DMS53 (cell line): ENCODE measurements at regions not wholly inside any gene's neighbourhood (a gene's known extent, or its start where the extent isn't known, plus 50 kb on each side); places are given as distances from the start of the nearest gene placed in this dataset.
"Not testable (repeated sequence)": the region's sequence is repeated elsewhere in the genome, so short reads cannot be mapped to it uniquely, and the experiment has no call there.

Source experiments
- DNase-seq: peaks from one replicate; lab custom pipeline; 2025; lab: John Stamatoyannopoulos, UW

DNA sequence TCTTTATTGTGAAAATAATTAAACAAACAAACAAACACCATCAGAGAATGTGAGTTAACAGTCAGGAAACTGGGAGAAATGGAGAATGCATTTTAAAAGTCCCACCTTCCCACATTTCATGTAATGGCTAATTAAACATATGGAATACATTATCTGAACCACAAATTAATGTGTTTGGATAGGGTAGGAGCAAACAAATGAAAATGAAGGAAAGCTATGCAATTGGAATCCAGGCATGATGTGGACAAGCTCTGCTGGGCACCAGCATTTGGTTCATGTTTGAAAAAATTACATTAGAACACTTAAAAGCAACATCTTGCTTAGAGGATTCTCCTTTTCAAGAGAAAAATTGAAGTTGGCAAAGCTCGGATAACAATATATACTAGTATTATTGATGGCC is 628.1 kb downstream of the LMO4 start:
- no peak for DNase-seq

DNA sequence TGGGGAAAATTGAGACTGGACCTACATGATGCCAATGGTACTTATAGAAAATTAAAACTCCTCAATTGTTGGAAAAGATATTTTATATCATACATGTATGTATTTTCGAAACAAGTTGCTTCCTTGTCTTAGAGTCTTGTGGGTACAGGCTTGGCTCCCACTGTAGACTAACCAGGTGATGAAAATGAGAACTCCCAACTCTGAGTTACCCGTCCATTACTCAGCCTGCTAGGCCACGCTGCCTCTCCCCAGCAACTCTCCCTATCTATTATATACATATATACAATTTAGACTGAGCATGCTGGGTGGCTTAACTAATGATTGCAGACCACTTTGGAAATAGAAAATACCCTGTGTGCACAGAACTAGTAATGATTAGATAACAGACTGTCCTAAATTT is 628.7 kb downstream of the LMO4 start:
- DNase-seq: no peak

DNA sequence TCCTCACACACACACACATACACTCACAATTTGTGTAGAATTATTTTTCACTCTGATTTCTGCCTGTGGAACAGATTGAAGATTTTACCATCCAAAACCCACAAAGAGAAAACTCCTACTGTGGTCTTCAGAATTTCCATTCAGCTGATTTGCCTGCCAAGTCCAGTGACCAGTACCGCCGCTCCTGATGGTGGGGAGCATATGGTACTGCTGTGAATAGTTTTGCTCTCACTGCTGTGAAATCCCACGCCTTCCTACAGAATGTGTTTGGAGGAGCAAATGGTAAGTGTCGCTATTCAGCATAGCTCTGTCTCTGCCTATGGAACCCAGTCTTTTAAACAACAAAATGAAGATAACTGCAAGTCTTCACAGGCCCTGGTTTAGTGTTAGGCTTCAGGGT is 629.5 kb downstream of the LMO4 start:
- no peak for DNase-seq

DNA sequence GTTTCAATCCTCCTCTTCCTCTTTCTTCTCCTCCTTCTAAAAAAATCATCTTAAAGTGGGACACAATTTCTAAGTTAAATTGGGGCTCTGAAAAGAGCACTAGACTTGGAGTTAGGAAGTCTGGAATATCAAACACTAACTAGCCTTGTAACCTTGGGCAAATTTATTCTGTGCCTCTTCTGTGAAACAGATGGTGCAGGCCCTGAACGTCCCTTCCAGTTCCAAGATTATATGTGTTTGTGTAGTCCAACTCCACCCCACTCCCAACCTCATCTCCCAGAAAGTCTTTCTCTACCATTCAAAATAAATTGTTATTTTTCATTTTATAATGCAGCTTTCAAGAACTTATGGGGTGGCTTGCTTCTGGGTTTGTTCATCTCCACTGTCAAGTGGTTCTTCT is 630.0 kb downstream of the LMO4 start:
- no peak for DNase-seq

DNA sequence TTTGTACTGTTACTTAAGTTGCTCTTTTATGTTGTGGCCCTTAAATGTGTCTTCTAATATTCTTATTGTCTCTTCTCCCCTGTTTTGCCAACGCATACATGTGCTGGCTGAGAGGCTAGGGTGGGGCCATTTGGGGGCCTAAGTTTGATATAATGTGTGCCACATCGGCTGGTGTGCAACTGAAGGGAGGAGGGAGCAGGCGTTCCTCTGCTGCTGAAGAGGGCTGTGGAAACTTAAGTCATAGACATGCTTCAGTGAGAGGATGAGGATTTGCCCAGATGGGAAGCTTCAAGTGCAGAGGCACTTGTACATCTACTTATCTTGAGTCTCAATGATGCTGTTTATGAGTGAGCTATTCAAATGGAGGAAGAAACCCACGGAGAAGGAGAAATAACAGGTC is 630.6 kb downstream of the LMO4 start:
- peak; percentile 57 for DNase-seq

DNA sequence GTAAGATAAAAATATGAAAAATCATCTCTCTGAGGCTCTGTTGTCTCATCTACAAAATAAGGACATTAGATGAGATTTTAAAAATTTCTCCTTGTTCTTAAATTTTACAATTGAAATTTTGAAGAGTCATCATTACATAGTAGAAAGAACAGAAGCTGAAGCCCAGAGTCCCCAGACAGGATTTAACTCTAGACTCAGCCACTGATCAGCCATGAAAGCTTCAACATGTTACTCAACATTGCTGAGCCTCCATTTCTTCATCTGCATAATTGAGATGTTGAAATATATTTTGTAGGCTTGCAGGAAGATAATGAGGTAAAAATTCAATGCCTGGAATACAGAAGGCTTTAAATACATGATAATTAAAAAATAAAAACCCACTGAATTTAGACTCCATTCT is 633.3 kb downstream of the LMO4 start:
- DNase-seq: no peak

DNA sequence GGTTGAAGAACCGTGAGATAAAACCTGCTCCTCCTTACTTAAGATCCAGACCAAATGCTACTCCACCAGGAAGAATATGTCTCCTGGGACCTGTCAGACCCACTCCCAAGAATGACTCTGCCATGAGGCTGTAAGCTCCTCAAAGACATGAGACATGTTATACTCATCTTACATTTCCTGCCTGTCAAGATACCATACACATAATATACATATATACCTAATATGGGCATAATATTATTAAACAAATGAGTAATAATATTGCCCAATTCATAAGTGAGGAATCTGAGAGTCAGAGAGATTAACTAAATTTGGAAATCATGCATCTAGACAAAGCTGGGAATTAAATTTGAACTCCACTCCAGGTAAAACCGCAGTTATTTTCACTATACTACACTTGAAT is 634.9 kb downstream of the LMO4 start:
- DNase-seq: no peak

DNA sequence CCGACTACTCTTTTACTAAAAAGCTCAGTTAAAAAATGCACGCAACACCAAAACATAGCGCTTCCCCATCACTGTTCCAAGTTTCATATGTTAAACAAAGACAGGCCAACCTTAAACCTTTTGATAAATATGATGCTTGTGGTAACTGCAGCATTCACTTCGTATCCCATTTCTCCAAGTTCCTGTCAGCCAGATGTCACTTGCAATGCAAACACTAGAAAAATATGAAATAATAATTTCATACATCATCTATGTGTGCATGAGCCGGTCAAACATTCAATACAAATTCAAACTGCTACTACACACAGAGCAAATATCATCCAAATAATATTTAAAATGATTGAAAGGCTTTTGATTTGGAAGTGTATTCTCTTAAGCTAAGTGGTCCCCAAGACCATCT is 636.5 kb downstream of the LMO4 start:
- DNase-seq: no peak

DNA sequence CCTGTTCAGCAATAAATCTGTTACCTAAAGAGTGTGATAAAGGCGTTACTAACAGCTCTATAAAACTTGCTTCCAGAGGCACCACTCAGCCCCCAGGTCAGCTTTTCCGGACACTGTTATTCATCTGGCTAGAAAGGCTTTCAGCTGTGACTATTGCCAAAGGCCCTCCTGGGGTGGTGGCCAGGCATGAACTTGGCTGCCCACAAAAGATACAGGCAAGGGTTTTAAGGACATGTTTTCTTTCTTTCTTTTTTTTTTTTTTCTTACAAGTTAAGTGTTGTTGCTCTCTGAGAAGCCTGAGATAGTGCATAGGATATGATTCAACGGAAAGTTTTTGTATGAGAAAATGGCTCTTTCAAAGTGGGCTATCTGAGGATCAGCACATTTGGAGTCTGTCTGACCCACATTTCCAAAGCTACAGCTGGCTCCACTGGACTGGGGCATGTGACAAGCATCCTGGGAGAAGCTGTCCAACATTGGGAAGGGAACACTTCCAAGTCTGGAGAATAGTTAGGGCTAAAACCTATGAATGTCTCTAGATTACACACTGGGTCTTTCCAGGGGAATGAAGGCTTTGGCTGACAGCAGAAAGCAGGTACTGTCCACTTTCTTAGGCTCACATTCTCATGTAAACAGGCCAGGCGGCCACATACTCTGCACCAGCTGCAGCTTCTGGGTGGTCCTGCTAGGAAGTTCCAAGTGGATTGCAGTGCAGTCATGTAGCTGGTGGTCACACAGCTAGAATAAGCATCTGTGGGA is 639.7 kb downstream of the LMO4 start:
- DNase-seq: no peak

DNA sequence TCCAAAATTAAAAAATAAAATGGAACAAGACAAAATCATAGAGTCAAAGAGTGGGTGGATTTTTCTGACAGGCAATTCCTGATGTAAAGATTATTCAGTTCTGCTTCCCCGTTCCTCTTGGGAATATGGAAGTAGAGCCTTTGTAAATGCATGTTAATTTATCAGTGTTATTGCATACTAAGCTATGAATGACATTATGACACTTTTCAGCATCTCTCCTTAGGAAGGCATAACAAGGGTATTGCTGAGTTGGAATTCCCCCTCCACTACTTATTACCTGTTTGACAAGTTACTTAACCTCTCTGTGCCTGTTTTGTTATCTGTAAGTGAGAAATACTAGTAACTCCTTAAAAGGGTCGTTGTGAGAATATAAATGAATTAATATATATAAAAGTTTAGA is 640.4 kb downstream of the LMO4 start:
- DNase-seq: no peak

DNA sequence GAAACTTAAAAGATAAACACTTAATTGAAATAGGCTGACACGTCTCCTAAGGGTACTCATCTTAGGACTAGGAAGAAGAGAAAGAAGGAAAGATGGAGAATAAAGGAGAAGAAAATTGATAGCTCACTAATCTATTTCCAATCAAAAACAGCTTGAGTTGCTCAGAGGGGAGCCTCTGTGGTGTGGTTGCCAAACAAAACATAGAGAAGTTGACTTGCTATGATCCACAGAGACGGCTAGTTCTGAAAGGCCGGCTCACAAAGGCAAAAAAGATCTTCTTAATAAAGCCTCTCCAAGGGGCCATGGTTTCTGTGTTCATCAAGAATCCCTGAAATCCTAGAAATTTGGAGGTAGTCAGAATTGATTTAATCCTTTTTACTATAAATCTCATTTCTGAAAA is 644.1 kb downstream of the LMO4 start:
- DNase-seq: no peak

DNA sequence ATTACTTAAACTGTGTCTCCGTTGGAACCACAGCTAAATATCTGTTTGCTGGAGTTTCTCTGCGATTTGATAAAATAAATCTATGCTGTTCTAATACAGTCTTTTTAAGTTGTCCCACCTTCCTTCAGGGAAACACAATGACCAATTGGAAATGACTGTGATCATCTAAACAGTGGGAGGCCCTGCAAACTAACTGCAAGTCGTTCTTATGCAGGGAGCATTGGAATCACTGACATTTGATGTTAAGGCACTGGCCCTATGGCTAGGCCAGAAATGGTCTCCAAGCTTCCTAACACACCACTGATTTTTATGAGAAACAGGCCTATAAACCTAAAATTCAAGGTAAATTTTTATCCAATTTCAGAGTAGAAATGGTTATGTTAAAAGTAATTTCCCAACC is 645.2 kb downstream of the LMO4 start:
- no peak for DNase-seq

DNA sequence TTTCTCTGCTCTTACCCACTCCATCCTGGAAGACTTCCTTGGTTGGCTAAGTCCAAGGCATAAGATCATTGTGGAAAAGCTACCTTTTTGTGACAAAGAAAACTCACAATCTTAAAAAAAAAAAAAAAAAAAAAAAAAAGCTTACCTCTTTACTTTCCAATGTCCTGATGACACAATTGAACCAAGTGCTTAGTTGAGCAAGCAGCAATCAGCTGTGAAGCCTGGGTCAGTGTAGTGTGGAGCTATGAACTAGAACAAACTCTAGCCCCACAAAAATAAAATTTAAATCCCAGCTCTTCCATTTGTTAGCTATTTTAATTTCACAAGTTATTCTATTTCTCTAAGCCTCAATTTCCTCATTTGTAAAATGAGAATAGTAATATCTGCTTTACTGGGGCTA is 647.6 kb downstream of the LMO4 start:
- no peak for DNase-seq

DNA sequence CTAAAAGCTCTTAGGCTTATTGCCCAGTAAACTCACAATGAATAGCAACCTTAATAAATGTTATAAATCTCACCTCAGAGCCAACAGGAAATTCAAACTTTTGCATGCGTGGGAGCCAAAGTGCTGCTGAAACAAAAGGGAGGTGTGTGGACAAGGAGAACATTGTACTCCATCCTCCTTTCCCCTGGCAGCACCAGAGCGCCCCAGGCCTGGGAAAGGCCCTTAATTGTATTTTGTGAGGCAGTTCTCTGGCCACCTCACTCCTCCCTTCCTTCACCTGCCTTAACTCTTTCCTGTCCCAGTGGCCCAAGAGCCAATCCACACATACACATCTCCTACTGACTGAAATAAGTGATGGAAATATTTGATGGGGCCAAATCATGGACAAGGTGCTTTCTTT is 648.5 kb downstream of the LMO4 start:
- DNase-seq: no peak

DNA sequence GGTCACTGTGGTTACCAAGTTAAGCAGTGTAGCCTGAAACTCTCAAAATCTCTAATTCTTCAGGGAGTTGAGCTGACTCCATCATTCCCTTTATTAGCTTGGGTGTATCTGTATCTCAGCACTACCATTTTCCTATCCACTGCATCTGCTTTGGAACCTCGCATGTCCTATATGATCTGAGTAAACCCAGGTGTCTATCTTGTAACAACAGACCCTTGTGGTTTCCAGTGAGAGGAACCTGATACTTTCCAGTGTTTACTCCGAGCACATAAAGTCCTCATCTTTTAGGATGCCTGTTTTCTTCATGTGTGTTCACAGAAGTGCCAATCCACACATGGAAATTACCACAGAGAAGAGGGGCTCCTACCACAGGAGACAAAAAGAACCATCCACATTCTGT is 650.4 kb downstream of the LMO4 start:
- DNase-seq: peak; percentile 52

DNA sequence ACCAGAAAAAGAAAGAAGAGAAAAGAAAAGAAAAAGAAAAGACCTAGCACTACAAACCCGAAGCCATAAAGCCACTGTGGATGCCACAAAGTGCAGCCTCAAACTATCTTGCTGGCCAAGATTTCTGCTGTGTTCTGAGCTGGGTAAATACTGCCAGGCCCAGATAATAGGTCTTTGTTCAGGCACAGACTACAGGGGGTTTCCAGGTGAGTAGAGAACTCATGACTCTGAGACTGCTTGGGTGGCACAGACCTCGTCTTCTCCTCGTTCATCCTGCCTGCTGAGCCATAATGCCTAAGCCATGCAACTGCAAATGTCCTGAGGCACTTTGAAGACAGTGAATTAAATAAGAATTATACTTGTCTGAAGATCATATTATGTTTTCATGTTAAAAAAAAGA is 651.8 kb downstream of the LMO4 start:
- no peak for DNase-seq

DNA sequence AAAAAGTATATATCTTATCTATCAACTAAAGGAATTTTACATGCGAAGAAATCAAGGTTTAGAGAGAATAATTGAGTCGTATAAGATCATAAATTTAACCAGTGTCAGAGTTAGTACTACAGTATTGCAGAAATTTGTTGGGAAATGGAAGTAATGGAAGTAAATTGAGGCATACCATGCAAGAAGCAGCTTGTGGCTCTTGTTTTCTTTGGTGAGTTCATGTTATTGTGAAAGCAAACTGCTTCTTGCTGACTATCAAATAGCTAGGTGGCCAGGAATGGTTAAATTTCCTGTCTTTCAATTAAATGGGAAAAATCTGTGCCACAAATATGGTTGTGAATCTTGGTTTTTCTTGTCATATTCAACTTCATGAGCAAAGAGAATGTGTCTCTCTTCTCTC is 652.7 kb downstream of the LMO4 start:
- no peak for DNase-seq

DNA sequence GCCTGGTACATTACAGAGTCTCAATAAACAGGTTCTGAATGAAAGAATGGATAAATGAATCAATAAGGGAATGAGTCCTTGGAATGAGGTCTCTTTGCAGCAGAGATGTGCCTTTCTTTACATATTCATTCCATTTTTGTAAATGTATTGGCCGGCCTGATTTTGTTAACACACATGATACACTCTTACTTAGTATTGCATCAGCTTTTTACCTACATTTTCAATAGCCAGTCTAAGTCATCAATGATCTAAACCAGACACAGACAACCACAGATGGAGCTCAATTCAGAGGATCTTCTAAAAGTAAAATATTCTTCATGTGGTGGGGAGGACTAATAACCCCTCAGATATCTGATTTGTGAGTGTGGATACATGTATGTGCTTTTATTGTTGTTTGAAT is 653.1 kb downstream of the LMO4 start:
- DNase-seq: no peak

DNA sequence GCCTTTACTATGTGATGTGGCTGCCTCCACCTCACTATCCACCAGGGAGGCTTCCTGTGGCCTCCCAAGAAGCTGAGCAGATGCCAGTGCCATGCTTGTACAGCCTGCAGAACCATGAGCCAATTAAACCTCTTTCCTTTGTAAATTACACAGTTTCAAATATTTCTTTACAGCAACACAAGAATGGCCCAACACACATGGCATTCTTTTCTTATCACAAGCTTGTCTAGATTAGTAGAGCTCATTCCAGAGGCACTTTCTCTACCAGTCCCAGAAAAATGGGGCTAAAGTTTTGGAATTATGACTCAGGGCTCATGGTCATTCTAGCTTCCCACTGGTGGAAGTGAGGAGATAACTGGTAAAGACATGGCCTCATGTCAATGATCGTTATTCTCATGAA is 655.2 kb downstream of the LMO4 start:
- no peak for DNase-seq

DNA sequence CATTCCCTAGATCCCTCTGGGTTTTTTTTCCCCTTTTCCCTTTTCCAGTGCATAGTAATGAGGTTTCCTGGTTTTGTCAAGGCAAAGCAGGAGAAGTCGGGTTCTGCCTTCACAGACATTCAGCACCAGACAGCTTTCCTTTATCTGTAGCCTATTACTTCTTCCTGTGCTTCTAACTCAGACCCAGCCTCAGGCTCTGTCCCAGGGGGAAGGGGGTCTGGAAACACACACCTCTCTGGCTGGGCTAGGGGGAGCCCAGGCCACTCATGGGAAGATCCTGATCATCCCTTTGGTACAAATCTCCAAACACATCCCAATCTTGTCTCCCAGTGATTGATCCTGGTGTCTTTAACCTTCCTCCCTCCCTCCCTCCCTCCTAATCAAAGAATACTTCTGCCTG is 656.4 kb downstream of the LMO4 start:
- DNase-seq: no peak

DNA sequence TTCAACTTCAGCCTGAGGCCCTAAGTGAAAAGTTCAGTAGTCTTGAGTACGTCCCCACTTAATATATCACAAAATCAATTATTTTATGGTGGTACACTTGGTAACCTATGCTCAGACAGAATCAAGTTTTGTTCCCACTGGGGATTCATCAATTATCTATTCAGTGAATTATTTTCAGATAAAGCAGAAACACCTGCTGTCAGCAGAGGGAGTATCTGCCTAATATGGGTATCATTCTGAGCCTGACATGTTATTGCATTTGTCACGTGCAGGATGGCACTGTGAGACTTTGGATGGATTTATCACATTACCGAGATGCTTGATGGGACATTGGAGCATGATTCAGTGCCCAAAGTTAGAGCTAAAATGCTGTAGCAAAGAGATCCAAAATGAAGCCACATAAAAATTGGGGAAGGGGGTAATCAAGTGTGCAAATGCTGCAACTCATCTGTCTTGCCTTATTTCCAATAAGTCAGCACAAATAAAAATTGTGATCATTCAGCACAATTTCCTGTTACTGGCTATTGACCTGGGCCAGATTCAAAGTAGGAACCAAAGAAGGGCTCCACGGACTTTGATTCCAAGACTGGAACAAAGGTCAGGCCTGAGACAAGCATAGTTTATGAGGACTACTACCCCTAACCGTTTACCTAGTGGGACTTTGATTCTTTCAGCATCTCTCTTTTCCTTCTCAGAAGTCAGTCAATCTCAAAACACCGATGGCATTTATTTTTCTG is 657.6 kb downstream of the LMO4 start:
- DNase-seq: peak; percentile 32

DNA sequence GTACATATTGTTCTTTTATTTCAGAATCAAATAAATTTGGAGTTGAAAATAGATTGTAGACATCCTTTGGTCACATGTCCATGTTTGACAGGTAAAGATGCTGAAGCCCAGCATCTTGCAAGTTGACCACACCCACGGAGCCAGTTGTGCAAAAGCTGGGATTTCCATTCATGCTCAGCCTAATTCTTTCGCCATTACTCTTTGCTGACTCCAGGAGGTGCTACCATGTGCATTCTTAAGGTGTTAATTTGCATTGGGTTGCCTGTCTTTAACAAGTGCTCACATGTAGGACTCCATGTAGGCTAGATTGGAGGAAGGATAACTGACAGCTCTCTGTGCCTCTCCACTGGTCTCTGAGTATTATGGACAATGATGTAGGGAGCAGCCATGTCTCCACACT is 660.7 kb downstream of the LMO4 start:
- no peak for DNase-seq

DNA sequence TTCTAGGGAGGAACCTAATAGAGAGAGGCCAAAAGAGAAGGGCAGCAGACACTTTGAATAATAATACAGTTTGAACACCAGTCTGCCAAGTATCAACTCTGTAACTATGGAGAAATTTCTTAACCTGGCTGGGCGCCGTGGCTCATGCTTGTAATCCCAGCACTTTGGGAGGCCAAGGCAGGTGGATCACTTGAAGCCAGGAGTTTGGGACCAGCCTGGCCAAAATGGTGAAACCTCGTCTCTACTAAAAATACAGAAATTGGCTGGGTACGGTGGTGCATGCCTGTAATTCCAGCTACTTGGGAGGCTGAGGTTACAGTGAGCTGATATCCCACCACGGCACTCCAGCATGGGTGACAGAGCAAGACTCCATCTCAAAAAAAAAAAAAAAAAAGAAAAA is 663.9 kb downstream of the LMO4 start:
- DNase-seq: not testable (repeated sequence)

DNA sequence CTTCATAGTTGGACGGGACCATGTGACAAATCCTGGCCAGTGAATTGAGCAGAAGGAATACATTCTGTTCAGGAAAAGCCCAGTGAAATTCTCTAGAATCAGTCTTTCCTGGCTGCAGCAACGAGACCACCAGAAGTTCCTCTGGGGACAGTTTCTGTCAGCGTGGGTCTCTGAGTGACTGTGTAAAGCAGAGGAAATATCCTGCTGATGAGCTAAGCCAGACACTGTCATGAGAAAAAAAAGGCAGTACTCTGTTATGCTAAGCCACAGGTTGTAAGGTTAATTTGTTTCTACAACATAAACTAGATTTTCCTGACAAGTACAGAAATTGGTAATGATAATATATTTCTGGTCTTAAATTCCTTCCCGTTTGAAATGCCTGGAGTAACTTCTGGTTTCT is 664.4 kb downstream of the LMO4 start:
- DNase-seq: no peak
